ENCODE measurements at regions not wholly inside any gene's neighbourhood (a gene's known extent, or its start where the extent isn't known, plus 50 kb on each side); places are given as distances from the start of the nearest gene placed in this dataset.

DNA sequence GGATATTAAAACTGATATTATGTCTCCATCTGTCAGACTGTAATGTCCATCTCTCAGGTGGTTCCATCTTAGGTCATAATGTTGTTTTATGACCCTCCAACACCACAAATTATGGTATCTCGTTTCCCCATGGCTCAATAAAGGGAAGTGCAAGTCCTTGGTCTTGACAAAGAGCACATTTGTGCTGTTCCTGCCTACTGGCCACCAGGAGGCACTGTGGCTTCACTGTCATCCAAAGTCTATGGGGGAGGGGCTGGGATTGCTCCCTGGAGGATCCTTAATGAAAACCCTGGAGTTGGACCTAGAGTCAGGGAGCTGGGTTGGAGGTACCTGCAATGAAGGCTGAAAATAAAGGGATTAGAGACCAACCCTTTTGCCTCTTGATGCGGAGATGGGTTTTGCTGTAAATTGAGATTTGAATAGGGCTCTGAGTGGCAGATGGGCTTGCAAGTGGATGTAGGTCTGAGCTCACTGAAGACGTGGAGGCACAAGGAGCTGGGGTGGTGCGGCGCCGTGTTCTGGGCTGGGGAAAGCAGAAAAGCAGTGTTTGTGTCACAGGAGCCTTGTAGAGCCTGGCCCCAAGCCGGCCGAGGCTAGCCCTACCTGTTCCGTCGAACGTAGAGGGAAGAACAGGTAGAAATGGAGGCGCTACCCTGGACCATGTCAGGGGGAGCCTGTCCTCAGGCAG lies 180.5 kb upstream of the PRSS58 start:
- POLR2A ChIA-PET: no interaction called here
- no peaks in the 10 kb centered on the region for H3K9me3 Mint-ChIP-seq
- no peaks in the 10 kb centered on the region for H3K36me3 Mint-ChIP-seq
- ATAC-seq: peak; percentile 90
- H3K27me3 Mint-ChIP-seq (ENCODE audit: low read depth): no peaks in the 10 kb centered on the region; the same call in 1 of the 2 replicates
- peaks cover 17% of the 10 kb centered on the region for H3K4me1 Mint-ChIP-seq
- no peak overlapping the region for H3K4me3 Mint-ChIP-seq
- no peak for TF ChIP-seq JAZF1 (CRISPR knock-in tag; IDR thresholded peaks at IDR 0.05)
- no peak for TF ChIP-seq NR2C2 (CRISPR knock-in tag; IDR thresholded peaks at IDR 0.05)
- TF ChIP-seq FOXP1 (CRISPR knock-in tag; IDR thresholded peaks at IDR 0.05; ENCODE audit: borderline replicate concordance): no peak
- TF ChIP-seq, protein P1, sequence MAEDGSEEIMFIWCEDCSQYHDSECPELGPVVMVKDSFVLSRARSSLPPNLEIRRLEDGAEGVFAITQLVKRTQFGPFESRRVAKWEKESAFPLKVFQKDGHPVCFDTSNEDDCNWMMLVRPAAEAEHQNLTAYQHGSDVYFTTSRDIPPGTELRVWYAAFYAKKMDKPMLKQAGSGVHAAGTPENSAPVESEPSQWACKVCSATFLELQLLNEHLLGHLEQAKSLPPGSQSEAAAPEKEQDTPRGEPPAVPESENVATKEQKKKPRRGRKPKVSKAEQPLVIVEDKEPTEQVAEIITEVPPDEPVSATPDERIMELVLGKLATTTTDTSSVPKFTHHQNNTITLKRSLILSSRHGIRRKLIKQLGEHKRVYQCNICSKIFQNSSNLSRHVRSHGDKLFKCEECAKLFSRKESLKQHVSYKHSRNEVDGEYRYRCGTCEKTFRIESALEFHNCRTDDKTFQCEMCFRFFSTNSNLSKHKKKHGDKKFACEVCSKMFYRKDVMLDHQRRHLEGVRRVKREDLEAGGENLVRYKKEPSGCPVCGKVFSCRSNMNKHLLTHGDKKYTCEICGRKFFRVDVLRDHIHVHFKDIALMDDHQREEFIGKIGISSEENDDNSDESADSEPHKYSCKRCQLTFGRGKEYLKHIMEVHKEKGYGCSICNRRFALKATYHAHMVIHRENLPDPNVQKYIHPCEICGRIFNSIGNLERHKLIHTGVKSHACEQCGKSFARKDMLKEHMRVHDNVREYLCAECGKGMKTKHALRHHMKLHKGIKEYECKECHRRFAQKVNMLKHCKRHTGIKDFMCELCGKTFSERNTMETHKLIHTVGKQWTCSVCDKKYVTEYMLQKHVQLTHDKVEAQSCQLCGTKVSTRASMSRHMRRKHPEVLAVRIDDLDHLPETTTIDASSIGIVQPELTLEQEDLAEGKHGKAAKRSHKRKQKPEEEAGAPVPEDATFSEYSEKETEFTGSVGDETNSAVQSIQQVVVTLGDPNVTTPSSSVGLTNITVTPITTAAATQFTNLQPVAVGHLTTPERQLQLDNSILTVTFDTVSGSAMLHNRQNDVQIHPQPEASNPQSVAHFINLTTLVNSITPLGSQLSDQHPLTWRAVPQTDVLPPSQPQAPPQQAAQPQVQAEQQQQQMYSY (CRISPR knock-in tag; IDR thresholded peaks at IDR 0.05): peak; percentile 89
- no peak for TF ChIP-seq FOXK1 (CRISPR knock-in tag; IDR thresholded peaks at IDR 0.05)
- TF ChIP-seq SMAD4 (CRISPR knock-in tag; IDR thresholded peaks at IDR 0.05): no peak
- TF ChIP-seq ZNF416 (CRISPR knock-in tag; IDR thresholded peaks at IDR 0.05): no peak
- TF ChIP-seq, protein P2, sequence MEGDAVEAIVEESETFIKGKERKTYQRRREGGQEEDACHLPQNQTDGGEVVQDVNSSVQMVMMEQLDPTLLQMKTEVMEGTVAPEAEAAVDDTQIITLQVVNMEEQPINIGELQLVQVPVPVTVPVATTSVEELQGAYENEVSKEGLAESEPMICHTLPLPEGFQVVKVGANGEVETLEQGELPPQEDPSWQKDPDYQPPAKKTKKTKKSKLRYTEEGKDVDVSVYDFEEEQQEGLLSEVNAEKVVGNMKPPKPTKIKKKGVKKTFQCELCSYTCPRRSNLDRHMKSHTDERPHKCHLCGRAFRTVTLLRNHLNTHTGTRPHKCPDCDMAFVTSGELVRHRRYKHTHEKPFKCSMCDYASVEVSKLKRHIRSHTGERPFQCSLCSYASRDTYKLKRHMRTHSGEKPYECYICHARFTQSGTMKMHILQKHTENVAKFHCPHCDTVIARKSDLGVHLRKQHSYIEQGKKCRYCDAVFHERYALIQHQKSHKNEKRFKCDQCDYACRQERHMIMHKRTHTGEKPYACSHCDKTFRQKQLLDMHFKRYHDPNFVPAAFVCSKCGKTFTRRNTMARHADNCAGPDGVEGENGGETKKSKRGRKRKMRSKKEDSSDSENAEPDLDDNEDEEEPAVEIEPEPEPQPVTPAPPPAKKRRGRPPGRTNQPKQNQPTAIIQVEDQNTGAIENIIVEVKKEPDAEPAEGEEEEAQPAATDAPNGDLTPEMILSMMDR (IDR thresholded peaks at IDR 0.05): peak; percentile 69
- no peak for TF ChIP-seq USF2 (CRISPR knock-in tag; IDR thresholded peaks at IDR 0.05)
- TF ChIP-seq MLX (CRISPR knock-in tag; IDR thresholded peaks at IDR 0.05): no peak
- TF ChIP-seq JUN (CRISPR knock-in tag; IDR thresholded peaks at IDR 0.05): no peak
- TF ChIP-seq ZNF281 (CRISPR knock-in tag; IDR thresholded peaks at IDR 0.05): no peak
- H3K27ac Mint-ChIP-seq: no peak overlapping the region
- CTCF ChIA-PET: interaction anchor here (0.6 to 1.7 kb wide), 45 partner anchors 10 to 435 kb away, joined by 3 to 26 read pairs (median 4); no protein-coding TSS in a partner anchor
- peak; percentile 68 for DNase-seq (ENCODE audit: low spot score)

DNA sequence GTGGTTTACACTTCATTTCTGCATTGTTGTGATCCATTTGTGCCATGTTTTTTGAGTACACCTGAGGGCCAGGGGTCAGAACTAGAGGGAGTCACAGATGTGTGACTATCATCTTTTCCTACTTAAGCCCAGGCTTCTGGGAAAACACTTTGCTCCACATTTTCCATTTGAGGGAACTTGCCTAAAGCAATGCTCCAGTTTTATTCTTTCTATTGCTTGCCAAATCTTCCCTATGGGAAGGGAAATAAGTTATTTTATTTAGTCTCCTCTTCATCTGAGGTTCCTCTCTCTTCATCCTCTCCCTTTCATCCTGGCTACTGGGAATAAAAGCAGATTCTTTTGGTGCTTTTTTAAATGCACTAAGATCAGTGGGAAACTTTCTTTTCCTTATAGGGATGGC lies 179.9 kb upstream of the PRSS58 start:
- ChIA-PET POLR2A (no interaction called here), CTCF (interaction anchor here (0.8 to 1.7 kb wide), 6 partner anchors 14 to 118 kb away, joined by 3 to 15 read pairs (median 10); no protein-coding TSS in a partner anchor)
- H3K27me3 Mint-ChIP-seq (ENCODE audit: low read depth): no peaks in the 10 kb centered on the region; the same call in 1 of the 2 replicates
- no peak overlapping the region for H3K27ac Mint-ChIP-seq
- DNase-seq (ENCODE audit: low spot score) (no peak), ATAC-seq (no peak)
- H3K9me3 Mint-ChIP-seq: no peaks in the 10 kb centered on the region
- H3K36me3 Mint-ChIP-seq: no peaks in the 10 kb centered on the region
- H3K4me1 Mint-ChIP-seq: peaks cover 17% of the 10 kb centered on the region
- TF ChIP-seq ETV6 (CRISPR knock-in tag; IDR thresholded peaks at IDR 0.05) (no peak), ZNF671 (CRISPR knock-in tag; IDR thresholded peaks at IDR 0.05) (no peak), E2F5 (CRISPR knock-in tag; IDR thresholded peaks at IDR 0.05) (no peak), ZNF416 (CRISPR knock-in tag; IDR thresholded peaks at IDR 0.05) (no peak), ZNF263 (CRISPR knock-in tag; IDR thresholded peaks at IDR 0.05; ENCODE audit: low read depth) (no peak), NR1H2 (CRISPR knock-in tag; IDR thresholded peaks at IDR 0.05) (no peak), JUN (CRISPR knock-in tag; IDR thresholded peaks at IDR 0.05) (no peak), TP53 (CRISPR knock-in tag; IDR thresholded peaks at IDR 0.05) (no peak), CREB1 (CRISPR knock-in tag; IDR thresholded peaks at IDR 0.05) (no peak), ZNF281 (CRISPR knock-in tag; IDR thresholded peaks at IDR 0.05) (no peak), ZNF138 (CRISPR knock-in tag; conservative IDR thresholded peaks at IDR 0.05) (no peak)
- no peak overlapping the region for H3K4me3 Mint-ChIP-seq
